K562 (cell line): ENCODE measurements at regions not wholly inside any gene's neighbourhood (a gene's known extent, or its start where the extent isn't known, plus 50 kb on each side); places are given as distances from the start of the nearest gene placed in this dataset.

Source experiments
- MGA ChIP-seq: fragments of 450-650 bp; IDR thresholded peaks from 2 replicates; pipeline ENCODE4 v1.6.1; 2016; ENCODE audit warnings: mild to moderate bottlenecking, moderate library complexity
- ZNF699 ChIP-seq: fragments of 250-450 bp; sonication (Bioruptor Pico); IDR thresholded peaks from 2 replicates; pipeline ENCODE4 v1.8.0; 2021; ENCODE audit warnings: mild to moderate bottlenecking, moderate library complexity; ENCODE audit not compliant: insufficient replicate concordance
- ZNF77 ChIP-seq: fragments of 250-450 bp; sonication (Bioruptor Pico); IDR thresholded peaks from 2 replicates; pipeline ENCODE4 v1.5.0; 2020

- TF ChIP-seq ZNF699 (CRISPR knock-in tag) (no peak), MGA (no peak), ZNF77 (CRISPR knock-in tag) (no peak)
Measured at GRCh38 chr2:190799999-190800398, 80.6 kb upstream of the GLS start (continued).
